OCI-LY3 (cell line): ENCODE measurements at regions not wholly inside any gene's neighbourhood (a gene's known extent, or its start where the extent isn't known, plus 50 kb on each side); places are given as distances from the start of the nearest gene placed in this dataset.

ENCODE experiments used
- H2AFZ ChIP-seq: fragments of 200-600, 300-600 bp; shearing (Covaris generic); 2 replicates; pipeline ENCODE4 v1.6.0; 2014; ENCODE audit warnings: antibody characterized with exemption, low read depth, low read length
- H3K27ac ChIP-seq: fragments of 200-600, 300-600 bp; sonication (generic); 2 replicates; pipeline ENCODE4 v1.5.1; 2014; ENCODE audit warnings: mild to moderate bottlenecking, low read length, moderate library complexity, mixed read lengths
- H3K27me3 ChIP-seq: fragments of 200-600, 300-600 bp; sonication (generic); 2 replicates; pipeline ENCODE4 v1.6.1; 2014; ENCODE audit warnings: low read depth, low read length, mixed read lengths
- H3K36me3 ChIP-seq: fragments of 200-600, 300-600 bp; sonication (generic); replicated peaks from 2 replicates; pipeline ENCODE3; 2014; ENCODE audit warnings: low read depth, low read length, mixed read lengths
- H3K4me1 ChIP-seq: fragments of 300-600, 200-600 bp; sonication (generic); 2 replicates; pipeline ENCODE4 v1.6.1; 2014; ENCODE audit warnings: low read length, mixed read lengths
- H3K4me2 ChIP-seq: fragments of 200-600, 300-600 bp; sonication (generic); 2 replicates; pipeline ENCODE4 v1.6.1; 2014; ENCODE audit warnings: low read length, mixed read lengths
- H3K4me3 ChIP-seq: fragments of 300-600, 200-600 bp; sonication (generic); 2 replicates; pipeline ENCODE4 v1.5.1; 2014; ENCODE audit warnings: antibody characterized with exemption, mild to moderate bottlenecking, low read length, moderate library complexity
- H3K79me2 ChIP-seq: fragments of 300-600, 200-600 bp; shearing (Covaris generic); 2 replicates; pipeline ENCODE4 v1.6.1; 2014; ENCODE audit warnings: mild to moderate bottlenecking, low read length, mixed read lengths
- H3K9ac ChIP-seq: fragments of 300-600, 200-600 bp; shearing (Covaris generic); 2 replicates; pipeline ENCODE4 v1.6.0; 2014; ENCODE audit warnings: mild to moderate bottlenecking, low read length, moderate library complexity
- H3K9me3 ChIP-seq: fragments of 200-600, 300-600 bp; shearing (Covaris generic); 2 replicates; pipeline ENCODE4 v1.6.1; 2014; ENCODE audit warnings: low read length, mixed read lengths; ENCODE audit not compliant: insufficient read depth
- H4K20me1 ChIP-seq: fragments of 200-600, 300-600 bp; sonication (generic); 2 replicates; pipeline ENCODE4 v1.6.1; 2016; ENCODE audit warnings: low read length, mixed read lengths; ENCODE audit not compliant: insufficient read depth
- EZH2phosphoT487 ChIP-seq: fragments of 200-600 bp; shearing (Covaris generic); IDR thresholded peaks from 2 replicates; pipeline ENCODE4 v1.6.1; 2018; ENCODE audit warnings: antibody characterized with exemption, mixed run types, low read depth
- TF ChIP-seq, protein P1 (sequence below): fragments of 200-600, 300-600 bp; sonication (generic); IDR thresholded peaks from 2 replicates; pipeline ENCODE4 v1.5.1; 2014; ENCODE audit warnings: antibody characterized with exemption, low read length, low read depth

DNA sequence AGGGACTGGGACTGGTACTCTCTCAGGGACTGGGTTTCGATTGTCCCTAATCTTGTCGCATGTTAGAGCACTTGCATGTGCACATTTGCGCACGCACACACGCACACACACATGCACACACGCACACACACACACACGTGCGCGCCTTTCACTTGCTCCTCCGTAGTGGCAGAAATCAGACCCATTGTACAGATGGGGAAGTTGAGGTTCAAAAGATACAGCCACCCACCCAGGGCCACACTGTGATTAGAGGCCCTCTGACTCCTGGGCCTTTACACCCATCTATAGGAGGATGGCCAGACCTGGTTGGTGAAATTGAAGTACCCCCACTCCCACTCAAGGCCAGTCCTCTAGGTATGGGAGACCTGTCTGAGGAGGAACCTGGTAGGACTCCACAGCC is 167.8 kb upstream of the LHX5 start:
- Histone ChIP-seq H3K27me3 (0 out of 2 replicates have a peak, but pooled peaks cover 3% of the 10 kb centered on the region), H3K9ac (no peak overlapping the region), H3K9me3 (no peaks in the 10 kb centered on the region), H3K4me1 (no peaks in the 10 kb centered on the region), H4K20me1 (no peaks in the 10 kb centered on the region), H3K36me3 (no peaks in the 10 kb centered on the region), H3K4me2 (no peak overlapping the region), H3K27ac (no peak overlapping the region), H3K4me3 (no peak overlapping the region), H2AFZ (no peak overlapping the region), H3K79me2 (no peaks in the 10 kb centered on the region)
- no peak for TF ChIP-seq EZH2phosphoT487

DNA sequence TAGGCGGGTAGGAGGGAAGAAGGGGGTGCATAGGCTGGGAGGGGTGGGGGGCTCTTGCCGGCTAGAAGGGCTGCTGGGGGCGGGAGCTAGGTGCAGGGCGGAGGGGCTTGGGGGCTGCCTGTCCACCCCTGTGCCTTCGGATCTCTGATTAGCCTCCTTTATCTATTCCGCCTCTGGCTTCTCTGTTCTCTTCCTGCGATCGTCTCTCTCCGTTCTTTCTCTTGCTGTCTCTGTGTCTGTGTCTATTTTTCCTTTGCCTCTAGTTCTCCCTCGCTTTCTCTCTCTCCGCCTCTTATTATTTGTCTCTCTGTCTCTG is 166.7 kb upstream of the LHX5 start:
- no peak overlapping the region for H2AFZ ChIP-seq
- H3K27me3 ChIP-seq = 0 out of 2 replicates have a peak, but pooled peaks cover 1% of the 10 kb centered on the region
- no peaks in the 10 kb centered on the region for H3K36me3 ChIP-seq
- H3K4me3 ChIP-seq = no peak overlapping the region
- no peaks in the 10 kb centered on the region for H3K9me3 ChIP-seq
- no peaks in the 10 kb centered on the region for H3K4me1 ChIP-seq
- H4K20me1 ChIP-seq = no peaks in the 10 kb centered on the region
- H3K79me2 ChIP-seq = no peaks in the 10 kb centered on the region
- TF ChIP-seq, protein P1, sequence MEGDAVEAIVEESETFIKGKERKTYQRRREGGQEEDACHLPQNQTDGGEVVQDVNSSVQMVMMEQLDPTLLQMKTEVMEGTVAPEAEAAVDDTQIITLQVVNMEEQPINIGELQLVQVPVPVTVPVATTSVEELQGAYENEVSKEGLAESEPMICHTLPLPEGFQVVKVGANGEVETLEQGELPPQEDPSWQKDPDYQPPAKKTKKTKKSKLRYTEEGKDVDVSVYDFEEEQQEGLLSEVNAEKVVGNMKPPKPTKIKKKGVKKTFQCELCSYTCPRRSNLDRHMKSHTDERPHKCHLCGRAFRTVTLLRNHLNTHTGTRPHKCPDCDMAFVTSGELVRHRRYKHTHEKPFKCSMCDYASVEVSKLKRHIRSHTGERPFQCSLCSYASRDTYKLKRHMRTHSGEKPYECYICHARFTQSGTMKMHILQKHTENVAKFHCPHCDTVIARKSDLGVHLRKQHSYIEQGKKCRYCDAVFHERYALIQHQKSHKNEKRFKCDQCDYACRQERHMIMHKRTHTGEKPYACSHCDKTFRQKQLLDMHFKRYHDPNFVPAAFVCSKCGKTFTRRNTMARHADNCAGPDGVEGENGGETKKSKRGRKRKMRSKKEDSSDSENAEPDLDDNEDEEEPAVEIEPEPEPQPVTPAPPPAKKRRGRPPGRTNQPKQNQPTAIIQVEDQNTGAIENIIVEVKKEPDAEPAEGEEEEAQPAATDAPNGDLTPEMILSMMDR = no peak
- TF ChIP-seq EZH2phosphoT487 = no peak
- no peak overlapping the region for H3K9ac ChIP-seq
- no peak overlapping the region for H3K27ac ChIP-seq
- no peak overlapping the region for H3K4me2 ChIP-seq

DNA sequence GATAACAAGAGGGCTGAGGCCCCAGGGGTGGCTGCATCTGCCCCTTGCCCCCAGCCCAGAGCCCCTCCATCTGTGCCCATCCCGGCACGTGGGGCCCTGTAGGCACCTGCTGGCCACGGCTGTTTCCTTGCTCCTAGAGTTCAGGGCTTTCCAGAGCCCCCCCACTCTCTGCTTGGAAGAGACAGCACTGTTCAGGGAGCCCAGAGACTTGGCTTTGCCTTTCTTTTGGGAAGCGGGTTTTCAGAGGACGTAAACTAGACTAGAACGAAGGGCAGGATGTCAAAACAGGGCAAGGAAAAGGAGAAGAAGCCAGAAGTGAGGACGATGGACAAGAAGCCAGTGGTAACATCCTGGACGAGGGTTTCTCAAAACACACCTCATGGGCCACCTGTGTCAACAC is 163.3 kb upstream of the LHX5 start:
- H3K79me2 ChIP-seq = no peaks in the 10 kb centered on the region
- H3K9ac ChIP-seq = no peak overlapping the region
- H2AFZ ChIP-seq = no peak overlapping the region
- no peaks in the 10 kb centered on the region for H3K36me3 ChIP-seq
- H3K9me3 ChIP-seq = no peaks in the 10 kb centered on the region
- H4K20me1 ChIP-seq = no peaks in the 10 kb centered on the region
- no peak overlapping the region for H3K4me3 ChIP-seq
- no peak overlapping the region for H3K27ac ChIP-seq
- no peak overlapping the region for H3K4me2 ChIP-seq
- no peak for TF ChIP-seq EZH2phosphoT487
- TF ChIP-seq, protein P1 = no peak
- H3K27me3 ChIP-seq = peaks cover 7% of the 10 kb centered on the region; the same call in 1 of the 2 replicates
- H3K4me1 ChIP-seq = no peaks in the 10 kb centered on the region

DNA sequence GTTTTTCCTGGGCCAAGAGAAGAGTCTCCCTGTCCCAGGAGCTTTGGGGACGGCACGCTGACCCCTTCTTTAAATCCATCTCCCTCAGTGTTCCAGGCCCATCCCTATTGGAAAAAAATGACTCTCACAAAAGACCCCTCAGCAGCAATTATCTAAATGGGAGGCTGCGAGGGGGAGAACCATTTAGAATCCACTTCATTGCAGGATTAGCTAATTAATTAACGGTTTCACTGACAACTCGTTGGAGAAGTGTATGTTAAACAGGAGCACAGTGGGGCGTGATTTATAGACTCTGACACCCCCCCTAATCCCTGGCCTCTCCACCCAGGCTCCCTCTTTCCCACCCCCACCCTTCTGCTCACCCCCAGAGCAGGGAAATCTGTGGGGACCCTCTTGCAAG is 162.8 kb upstream of the LHX5 start:
- no peaks in the 10 kb centered on the region for H3K9me3 ChIP-seq
- no peak overlapping the region for H3K4me3 ChIP-seq
- no peak overlapping the region for H3K9ac ChIP-seq
- H3K4me1 ChIP-seq = no peaks in the 10 kb centered on the region
- no peak overlapping the region for H3K4me2 ChIP-seq
- H4K20me1 ChIP-seq = no peaks in the 10 kb centered on the region
- H2AFZ ChIP-seq = no peak overlapping the region
- no peak overlapping the region for H3K27ac ChIP-seq
- peaks cover 7% of the 10 kb centered on the region; the same call in 1 of the 2 replicates for H3K27me3 ChIP-seq
- no peaks in the 10 kb centered on the region for H3K79me2 ChIP-seq
- no peaks in the 10 kb centered on the region for H3K36me3 ChIP-seq
- TF ChIP-seq, protein P1 = no peak
- no peak for TF ChIP-seq EZH2phosphoT487
